ENCODE measurements at regions not wholly inside any gene's neighbourhood (a gene's known extent, or its start where the extent isn't known, plus 50 kb on each side); places are given as distances from the start of the nearest gene placed in this dataset.

DNA sequence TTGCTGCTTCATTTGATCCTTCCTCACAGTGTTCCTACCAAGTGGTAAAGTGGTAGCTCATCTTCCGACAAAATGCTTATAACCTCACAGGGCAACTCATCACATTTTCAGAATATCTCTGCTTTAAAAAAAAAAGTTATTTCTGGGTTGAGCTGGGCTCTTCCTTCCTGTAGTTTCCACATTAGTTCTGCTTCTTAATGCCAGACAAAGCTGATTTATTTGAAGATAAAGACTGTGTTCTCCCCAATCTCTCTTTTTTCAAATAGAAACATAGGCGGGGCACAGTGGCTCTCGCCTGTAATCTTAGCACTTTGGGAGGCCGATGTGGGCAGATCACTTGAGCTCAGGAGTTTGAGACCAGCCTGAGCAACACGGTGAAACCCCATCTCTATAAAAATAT lies 273.1 kb downstream of the ACTL7B start:
- no peaks in the 10 kb centered on the region; the same call in 1 of the 2 replicates for H3K27me3 ChIP-seq
- DNase-seq = no peak
- H3K36me3 ChIP-seq = no peaks in the 10 kb centered on the region
- H3K9me3 ChIP-seq = no peaks in the 10 kb centered on the region; the same call in 1 of the 2 replicates
- H3K4me3 ChIP-seq = no peak overlapping the region

DNA sequence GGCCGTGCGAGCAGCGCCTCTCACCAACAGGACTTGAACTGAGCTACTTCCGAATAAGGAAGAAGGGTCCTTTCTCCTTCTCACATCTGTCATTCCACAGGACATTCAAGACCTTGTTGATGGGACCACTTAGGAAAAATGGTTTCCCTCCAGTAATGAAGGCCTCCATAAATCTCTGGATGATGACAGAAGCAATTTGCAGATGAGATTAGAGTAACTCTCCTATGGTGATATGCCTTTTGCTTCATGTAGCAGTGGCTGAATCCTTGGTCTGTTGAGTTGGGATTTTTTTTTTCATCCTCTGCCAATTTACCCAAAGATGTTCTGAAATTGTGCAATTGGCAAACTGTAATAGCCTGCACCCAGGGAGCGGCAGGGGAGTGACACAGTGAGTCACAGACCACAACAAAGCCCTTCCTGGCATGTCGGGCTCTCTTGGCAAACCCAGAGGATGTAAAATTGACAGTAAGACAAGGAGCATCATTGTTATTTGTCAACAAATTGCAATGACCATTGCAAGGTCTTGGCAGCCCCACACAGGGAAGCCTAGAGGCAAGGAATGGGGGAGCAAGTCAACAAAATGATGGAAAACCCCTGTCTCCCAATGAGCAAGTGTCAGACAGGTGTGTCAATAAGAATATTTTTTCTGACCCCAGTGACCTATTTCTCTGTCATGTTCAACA lies 275.9 kb downstream of the ACTL7B start:
- DNase-seq = peak; percentile 87
- Histone ChIP-seq H3K36me3 (no peaks in the 10 kb centered on the region), H3K27me3 (no peaks in the 10 kb centered on the region; the same call in 1 of the 2 replicates), H3K4me3 (no peak overlapping the region), H3K9me3 (no peaks in the 10 kb centered on the region; the same call in 1 of the 2 replicates)

DNA sequence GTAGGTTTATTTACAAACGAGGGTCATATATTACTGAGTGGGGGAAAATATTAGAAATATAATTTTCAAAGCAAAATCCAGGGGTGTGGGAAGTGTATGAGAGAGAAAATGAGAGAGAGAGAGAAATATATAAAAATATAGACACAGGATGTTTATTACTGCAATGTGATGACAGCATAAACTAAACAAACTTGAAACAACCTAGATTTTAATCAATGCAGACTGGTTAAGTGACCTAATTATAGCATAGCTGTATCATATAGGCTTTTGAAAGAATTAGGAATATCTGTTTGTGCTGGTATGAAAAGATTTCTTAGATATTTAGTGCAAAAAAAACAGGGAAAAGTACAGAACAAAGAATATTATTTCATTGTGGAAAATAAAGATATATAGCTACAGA lies 280.5 kb downstream of the ACTL7B start:
- Histone ChIP-seq H3K4me3 (no peak overlapping the region), H3K36me3 (no peaks in the 10 kb centered on the region), H3K27me3 (no peaks in the 10 kb centered on the region), H3K9me3 (no peaks in the 10 kb centered on the region; the same call in 1 of the 2 replicates)
- DNase-seq = no peak

DNA sequence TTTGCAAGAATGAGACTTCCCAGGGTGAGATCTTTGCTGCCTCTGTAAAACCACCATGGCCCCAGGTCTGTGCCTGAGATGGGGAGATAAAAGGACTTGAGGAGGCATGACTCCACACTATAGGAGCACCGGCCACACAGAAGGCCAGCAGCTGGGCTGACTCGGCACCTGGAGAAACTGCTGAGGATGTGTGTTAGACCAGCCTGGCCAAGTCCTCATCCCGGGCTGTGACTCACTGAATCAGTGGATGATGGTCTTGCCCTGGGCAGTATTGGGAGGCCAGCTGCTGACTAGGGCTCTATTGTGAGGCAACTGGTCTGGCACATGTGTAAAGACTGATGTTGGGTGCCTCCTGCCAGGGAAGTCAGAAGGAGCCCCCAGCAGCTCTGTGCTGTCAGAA lies 286.2 kb downstream of the ACTL7B start:
- Histone ChIP-seq H3K9me3 (no peaks in the 10 kb centered on the region), H3K27me3 (no peaks in the 10 kb centered on the region), H3K36me3 (no peaks in the 10 kb centered on the region), H3K4me3 (no peak overlapping the region)
- DNase-seq = peak; percentile 82

DNA sequence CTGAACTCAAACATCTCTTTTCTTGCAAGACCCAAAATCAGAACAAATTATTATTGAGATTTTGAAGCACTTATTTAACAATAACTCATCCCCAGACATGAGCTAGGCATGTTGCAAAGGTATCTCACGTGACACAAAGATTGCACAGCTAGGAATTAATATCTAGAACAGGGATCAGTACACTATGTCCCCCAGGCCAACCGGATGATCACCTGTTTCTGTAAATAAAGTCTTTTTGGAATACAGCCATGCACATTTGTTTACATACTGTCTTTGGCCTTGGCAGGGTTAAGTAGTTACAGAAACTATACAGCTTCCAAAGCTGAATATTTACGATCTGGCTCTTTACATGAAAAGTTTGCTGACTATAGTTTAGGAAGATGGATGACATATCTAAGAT lies 287.7 kb downstream of the ACTL7B start:
- Histone ChIP-seq H3K9me3 (no peaks in the 10 kb centered on the region), H3K27me3 (no peaks in the 10 kb centered on the region), H3K4me3 (no peak overlapping the region), H3K36me3 (no peaks in the 10 kb centered on the region)
- no peak for DNase-seq

DNA sequence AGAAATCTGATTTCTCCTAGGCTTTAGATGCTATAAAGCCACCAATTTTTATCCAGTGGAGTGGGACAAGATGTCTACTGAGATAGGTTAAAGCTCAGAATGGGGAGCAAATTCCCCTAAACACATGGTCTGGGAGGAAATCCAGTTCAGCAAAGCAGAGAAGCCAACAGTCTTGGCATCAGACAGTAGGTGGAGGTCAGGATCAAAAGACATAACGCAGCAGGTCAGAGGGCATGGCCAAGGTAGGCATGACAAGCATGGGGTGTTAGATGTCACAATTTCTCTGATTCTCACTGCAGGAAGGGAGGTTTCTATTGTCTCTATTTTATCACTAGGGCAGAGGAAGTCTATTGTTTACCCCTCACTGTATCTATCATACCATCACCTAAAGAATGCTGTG lies 288.2 kb downstream of the ACTL7B start:
- H3K36me3 ChIP-seq = no peaks in the 10 kb centered on the region
- H3K9me3 ChIP-seq = no peaks in the 10 kb centered on the region
- no peak for DNase-seq
- no peaks in the 10 kb centered on the region for H3K27me3 ChIP-seq
- H3K4me3 ChIP-seq = no peak overlapping the region

DNA sequence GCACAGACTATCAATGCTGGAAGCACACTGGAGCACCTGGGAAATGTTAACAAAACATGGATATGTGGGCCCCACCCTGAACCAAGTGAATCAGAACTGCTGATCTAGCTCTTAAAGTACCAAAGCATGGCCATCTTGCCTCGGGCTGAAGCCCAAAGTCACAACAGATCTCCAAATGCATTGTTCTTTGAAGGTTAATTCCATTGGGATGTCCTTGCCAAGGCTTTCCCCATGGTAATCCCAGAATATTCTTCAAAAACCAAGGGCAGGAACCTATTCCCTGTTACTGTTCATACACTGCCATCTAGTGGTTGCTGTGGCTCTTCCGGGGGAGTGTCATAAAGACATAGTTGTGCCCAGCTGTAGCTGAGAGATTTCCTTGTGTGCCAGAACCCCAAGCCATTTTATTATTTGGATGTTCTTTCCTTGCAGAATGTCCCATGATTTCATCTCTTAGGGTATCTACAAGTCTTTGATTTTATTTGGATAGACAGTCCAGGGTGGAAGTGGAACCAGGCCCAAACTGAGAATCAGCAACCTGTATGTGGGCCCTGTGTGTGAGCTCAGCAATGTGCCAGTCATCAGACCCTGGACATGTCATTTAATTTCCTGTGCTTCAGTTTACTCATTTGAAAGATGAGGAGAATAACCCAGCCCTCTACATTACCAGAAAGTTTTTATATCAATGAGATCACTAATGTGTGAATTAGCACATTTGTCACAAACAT lies 290.0 kb downstream of the ACTL7B start:
- no peaks in the 10 kb centered on the region for H3K36me3 ChIP-seq
- H3K9me3 ChIP-seq = no peaks in the 10 kb centered on the region
- H3K27me3 ChIP-seq = no peaks in the 10 kb centered on the region
- no peak overlapping the region for H3K4me3 ChIP-seq
- DNase-seq = peak; percentile 40

DNA sequence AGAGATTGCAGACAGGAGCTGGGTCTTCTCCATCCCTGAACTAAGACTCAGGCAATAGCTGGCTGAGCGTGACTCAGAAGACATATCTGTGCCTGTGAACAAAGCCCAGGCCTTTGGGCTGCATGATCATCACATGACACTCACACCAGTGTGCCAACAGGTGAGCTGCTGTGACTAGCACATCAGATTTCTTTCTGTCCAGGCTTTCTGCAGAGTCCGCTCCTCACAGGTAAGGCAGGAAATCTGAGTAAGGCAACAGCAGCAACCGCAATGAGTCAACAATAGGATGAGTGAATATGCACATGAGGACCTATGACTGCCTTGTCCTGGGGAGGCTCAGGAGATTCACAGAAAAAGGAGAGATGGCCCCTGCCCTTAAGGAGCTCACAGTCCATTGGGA lies 293.6 kb downstream of the ACTL7B start:
- Histone ChIP-seq H3K4me3 (no peak overlapping the region), H3K36me3 (no peaks in the 10 kb centered on the region), H3K27me3 (no peaks in the 10 kb centered on the region), H3K9me3 (no peaks in the 10 kb centered on the region)
- no peak for DNase-seq

DNA sequence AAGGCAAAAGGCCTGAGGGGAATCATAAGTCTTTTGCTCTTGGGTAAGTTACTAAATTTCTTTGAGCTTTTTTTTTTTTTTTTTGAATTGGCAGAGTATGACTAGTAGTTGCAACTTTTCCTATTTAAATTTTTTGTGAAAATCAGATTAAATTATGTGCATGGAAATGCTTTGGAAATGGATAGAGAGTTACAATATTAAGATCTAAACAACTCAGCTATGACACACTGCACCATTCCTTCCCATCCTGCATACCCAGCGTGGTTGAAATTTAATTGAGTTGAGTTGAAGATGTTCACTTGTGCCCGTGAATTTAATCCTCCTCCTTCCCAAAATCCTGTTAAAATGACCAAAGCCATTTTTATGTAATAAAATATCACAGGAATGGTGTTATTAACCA lies 296.4 kb downstream of the ACTL7B start:
- Histone ChIP-seq H3K9me3 (no peaks in the 10 kb centered on the region), H3K27me3 (no peaks in the 10 kb centered on the region), H3K4me3 (no peak overlapping the region), H3K36me3 (no peaks in the 10 kb centered on the region)
- DNase-seq = no peak

DNA sequence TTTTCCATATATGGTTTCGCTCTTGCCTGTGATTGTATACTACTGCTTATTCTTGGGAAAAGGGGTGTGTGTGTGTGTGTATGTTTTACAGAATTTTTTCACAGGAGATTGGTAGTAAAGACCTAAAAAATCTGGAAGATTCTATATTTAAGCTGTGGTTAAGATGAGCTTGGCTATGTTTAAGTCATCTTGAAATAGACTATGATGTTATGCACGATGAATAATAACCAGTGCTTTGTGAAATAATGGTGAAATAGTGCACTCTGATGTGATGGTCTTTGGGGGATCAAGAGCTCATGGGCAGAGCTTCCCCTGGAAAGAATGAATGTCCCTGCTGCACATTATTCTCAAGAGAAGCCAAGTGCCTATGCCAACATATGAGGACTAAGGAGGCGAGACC lies 301.0 kb downstream of the ACTL7B start:
- Histone ChIP-seq H3K4me3 (no peak overlapping the region), H3K27me3 (no peaks in the 10 kb centered on the region), H3K9me3 (no peaks in the 10 kb centered on the region), H3K36me3 (no peaks in the 10 kb centered on the region)
- DNase-seq = no peak

DNA sequence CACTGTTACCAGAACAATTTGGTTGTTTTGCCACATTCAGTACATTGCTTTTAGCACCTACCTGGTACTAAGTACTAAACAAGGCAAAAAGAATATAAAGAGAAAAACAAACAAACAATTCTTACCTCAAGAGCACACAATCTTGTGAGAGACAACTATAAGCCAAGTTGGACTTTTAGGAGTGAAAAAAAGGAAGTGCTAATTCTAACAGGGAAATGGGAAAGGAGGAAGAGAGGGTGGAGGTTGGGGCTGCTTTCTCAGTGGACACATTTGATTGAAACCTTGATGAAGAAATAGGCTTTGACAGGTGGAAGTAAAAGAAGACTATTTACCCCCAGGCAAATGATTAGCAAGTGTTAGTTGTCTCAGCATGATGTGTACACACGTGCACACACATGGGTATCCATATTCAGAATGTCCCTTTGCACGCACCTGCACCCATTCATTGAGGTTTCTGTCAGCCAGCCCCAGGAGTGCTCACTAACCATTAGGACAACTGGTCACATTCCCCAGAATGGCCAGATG lies 302.6 kb downstream of the ACTL7B start:
- no peaks in the 10 kb centered on the region for H3K9me3 ChIP-seq
- no peak overlapping the region for H3K4me3 ChIP-seq
- H3K36me3 ChIP-seq = no peaks in the 10 kb centered on the region
- no peak for DNase-seq
- H3K27me3 ChIP-seq = no peaks in the 10 kb centered on the region

DNA sequence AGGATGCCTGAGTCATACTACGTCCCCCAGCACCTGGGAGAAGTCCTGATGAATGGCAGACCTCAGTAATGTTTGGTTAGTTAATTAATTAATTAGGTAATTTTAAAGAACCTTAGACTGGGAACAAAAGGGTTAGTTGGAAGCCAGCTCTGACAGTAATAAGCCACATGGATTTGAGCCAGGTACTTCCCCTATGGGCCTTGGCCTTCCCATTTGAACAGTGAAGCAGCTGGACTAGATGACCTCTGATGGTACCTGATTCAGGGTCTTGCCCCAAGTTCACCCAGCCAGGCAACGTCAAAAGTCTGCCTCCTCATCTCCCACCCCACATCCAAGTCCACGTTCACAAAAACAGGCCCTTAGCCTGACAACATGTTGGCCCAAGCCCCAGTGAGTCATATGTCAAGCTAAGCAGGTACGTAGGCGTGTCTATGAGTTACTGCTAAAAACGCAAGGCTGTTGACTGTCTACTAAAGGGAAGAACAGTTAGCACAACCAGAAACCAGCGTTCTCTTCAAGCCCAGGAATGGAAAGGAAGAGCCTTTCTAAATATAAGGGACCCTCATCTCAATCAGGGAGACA lies 303.2 kb downstream of the ACTL7B start:
- Histone ChIP-seq H3K4me3 (no peak overlapping the region), H3K36me3 (no peaks in the 10 kb centered on the region), H3K27me3 (no peaks in the 10 kb centered on the region), H3K9me3 (no peaks in the 10 kb centered on the region)
- DNase-seq = peak; percentile 26

DNA sequence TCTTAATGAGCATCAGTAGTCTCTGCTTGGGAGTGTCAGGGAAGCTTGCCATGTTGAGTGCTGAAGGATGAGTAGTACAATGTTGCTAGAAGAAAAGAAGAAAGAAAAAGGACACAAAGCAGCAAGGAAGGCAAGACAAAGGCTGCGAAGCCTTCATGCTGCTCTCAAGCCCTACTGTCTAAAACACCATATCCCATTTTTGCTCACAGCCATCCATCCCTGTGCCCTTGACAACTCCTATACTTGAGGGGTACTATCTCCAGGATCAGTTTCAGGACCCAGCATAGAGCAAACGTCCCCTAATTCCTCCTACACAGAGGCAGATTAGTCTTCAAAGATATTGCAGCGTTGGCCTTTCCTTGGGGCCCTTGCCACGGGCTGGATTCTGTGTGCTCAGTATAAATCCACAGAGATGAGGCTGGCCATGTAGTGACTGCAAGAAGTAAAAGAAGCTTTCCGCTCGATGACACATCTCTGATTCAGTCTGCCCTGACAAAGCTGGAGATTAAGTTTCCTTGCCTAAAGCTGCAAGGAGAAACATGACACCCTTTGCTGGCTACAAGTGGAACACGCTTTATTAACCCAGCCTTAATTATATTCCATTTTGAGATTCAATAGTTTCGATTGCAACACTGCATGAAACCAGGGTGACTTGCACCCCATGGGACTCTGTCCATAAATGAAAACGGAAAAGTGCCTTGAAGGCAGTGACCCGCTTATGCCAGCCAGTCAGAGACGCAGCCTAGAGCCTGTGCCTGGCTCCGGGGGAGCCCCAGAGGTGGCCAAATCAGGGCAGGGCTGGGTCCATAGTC lies 304.6 kb downstream of the ACTL7B start:
- no peaks in the 10 kb centered on the region for H3K36me3 ChIP-seq
- peak overlapping the region; percentile 15; the same call in 1 of the 2 replicates for H3K4me3 ChIP-seq
- DNase-seq = peak; percentile 78
- no peaks in the 10 kb centered on the region for H3K9me3 ChIP-seq
- no peaks in the 10 kb centered on the region for H3K27me3 ChIP-seq

DNA sequence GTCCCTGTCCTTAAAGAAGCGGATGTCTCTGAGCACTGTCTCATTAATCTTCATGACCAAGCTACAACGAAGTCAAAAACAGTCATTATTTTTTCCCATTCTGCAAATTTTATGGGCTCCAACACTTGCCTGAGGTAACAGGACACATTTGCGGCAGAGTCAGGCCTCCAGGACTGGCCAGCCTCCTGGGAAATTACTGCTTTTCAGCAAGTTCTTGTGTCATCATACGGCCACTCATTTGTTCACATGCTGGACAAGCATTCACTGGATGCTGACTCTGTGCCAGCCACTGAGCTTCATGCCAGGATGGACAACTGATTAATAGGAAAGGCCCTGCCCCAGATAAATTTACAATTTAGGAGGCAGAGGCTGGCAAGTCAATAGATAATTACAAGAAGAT lies 305.7 kb downstream of the ACTL7B start:
- H3K9me3 ChIP-seq = no peaks in the 10 kb centered on the region
- no peaks in the 10 kb centered on the region for H3K36me3 ChIP-seq
- peak; percentile 43 for DNase-seq
- H3K27me3 ChIP-seq = no peaks in the 10 kb centered on the region
- no peak overlapping the region for H3K4me3 ChIP-seq

DNA sequence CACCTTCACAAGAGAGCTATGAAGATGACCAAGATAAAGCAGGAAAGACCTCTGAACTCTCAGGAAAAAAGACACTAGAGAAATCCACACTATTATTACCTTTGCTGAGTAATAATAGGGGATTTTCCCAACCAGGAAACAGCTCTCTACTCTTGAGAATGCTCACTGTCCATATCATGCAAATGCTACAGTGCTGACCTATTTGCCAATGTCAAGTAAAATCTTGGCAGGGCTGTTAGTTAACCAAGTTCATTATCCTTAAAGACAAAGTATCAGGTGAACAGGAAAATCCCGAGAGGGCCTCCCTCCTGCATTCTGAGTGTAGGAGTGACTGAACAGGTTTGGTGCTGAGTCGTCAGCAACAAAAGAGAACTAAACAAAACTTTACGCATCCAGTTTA lies 306.6 kb downstream of the ACTL7B start:
- no peak for DNase-seq
- H3K27me3 ChIP-seq = no peaks in the 10 kb centered on the region
- H3K4me3 ChIP-seq = no peak overlapping the region
- H3K9me3 ChIP-seq = no peaks in the 10 kb centered on the region
- no peaks in the 10 kb centered on the region for H3K36me3 ChIP-seq

DNA sequence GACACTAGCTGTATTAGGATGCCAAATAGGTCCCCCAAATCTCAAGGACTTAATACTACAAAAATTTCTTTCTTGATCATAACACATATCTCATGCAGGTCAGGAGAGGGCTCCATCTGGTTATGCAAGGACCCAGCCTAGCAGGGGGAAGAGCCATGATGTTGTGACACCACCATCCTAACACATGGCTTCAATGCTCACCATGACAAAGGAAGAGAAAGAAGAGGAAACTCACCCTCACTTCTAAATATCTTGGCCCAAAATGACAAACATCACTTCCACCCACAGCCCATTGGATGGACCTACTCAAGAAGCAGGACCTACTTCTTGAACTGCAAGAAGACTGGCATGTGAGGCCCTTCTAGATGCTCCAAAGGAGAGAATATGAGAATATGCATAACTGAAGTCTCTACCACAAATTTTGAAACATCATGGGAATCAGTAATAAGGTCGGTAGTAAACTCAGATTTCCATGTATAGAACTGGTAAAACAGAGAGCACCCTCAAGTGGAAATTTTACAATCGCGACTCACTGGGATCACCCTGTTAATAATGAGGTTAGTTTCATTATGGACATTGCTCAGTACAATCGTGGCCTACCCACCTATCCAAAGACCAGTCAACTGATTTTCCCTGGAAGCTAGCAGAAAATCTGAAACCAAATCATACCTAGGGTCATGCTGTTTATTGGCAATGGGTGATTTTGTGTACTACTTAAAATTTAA lies 308.2 kb downstream of the ACTL7B start:
- no peak for DNase-seq
- H3K27me3 ChIP-seq = no peaks in the 10 kb centered on the region
- no peaks in the 10 kb centered on the region for H3K36me3 ChIP-seq
- no peak overlapping the region for H3K4me3 ChIP-seq
- no peaks in the 10 kb centered on the region for H3K9me3 ChIP-seq
